GM19397 (cell line): ENCODE measurements at regions not wholly inside any gene's neighbourhood (a gene's known extent, or its start where the extent isn't known, plus 50 kb on each side); places are given as distances from the start of the nearest gene placed in this dataset.

Experiments
- ATAC-seq: cut with Tn5 transposase; IDR thresholded peaks from one replicate; pipeline ENCODE4 v1.9.1; 2021; ENCODE audit warnings: mild to moderate bottlenecking, moderate library complexity; ENCODE audit not compliant: unreplicated experiment

DNA sequence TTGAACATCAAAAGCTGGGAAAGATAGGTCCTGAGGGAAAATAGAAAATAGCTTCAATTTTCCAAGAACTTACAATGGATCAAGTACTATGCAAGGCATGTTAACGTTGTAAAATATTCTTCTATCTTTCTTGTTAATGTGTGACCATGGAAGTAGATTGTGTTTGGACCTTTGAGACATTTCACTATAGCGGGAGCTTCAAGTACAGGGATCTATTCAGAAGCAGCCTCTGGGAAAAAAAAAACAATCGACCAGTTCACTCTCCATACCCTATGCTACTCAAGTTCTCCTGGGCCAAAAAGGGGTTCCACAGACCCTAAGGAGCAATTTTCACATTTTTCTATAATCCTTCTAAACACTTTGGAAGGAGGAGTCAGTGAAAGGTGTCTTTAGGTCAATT is 54.1 kb upstream of the ATP10B start:
- no peak for ATAC-seq

DNA sequence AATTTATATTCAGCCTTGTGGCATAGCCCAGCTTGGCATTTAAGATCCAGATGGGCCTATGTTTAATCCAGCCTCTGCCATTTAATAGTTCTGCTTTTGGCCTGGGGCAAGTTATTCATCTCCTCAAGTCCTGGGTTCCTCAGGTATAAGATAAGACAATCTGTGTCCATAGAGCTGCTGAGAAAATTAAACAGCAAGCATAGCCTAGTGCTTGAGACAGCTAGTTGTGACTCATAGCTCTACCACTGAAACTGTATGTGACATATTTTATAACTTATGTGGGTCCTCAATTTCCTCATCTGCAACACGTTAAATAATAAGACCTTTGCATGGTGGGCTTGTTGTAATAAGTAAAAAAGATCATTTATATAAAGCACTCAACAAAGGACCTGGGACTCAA is 53.3 kb upstream of the ATP10B start:
- no peak for ATAC-seq

DNA sequence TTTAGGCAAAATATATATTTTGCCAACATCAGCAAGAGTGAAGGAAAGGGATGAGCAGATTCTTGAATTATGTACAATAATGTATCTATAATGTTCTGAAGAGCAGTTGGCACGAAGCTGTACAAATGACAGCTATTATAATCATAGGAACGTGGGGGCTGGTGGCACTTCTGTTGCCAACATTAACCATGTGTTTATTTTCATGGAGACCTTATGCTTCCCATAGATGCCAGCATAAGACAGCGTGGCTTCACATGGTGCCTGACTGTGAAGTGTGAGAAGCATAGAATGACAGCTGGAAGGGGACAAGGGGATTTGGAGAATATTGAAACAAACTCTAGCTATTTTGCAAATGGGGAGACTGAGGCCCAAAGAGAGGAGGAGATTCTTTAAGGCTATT is 52.6 kb upstream of the ATP10B start:
- no peak for ATAC-seq

DNA sequence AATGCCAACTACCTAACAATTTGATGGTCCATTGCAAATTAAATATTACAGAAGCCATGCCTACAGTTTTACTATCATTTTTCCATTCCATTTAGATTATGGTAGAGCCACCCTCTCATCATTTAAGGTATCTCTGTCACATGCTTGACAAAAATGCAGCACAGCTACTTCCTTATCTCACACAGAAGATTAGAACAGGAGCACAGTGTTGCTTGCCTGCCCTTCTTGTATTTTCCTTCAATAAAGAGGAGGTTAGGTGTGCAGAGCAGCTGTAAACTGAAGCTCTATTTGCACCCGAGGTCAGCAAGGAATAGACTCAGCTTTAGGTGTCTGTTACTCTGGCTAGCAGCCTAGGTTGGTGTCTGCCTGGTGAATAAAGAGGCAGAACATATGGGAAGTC is 51.5 kb upstream of the ATP10B start:
- no peak for ATAC-seq

DNA sequence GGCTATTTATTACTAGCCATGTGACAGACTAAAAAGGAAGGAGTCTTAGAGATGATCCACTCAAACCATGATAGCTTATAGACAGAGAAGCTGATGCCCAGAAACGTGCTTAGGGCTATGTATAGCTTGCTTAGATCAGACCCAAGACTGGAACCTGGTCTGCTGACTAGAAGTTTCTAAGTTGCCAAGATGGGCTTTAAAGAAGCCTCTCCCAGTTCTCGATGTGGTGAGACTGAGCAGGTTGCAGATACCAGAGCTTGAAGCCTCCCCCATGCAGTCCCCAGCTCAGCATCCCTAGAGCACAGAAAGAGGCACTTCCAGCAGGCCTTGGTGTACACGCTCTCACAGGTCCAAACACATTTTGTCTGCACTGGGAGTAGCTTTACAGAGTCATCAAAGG is 51.1 kb upstream of the ATP10B start:
- ATAC-seq: no peak
